LNCaP clone FGC (cell line): ENCODE measurements at regions not wholly inside any gene's neighbourhood (a gene's known extent, or its start where the extent isn't known, plus 50 kb on each side); places are given as distances from the start of the nearest gene placed in this dataset.

Source experiments
- DNase-seq: peaks from one replicate; pipeline ENCODE4 v3.0.0-alpha.2; 2011; ENCODE audit warnings: low read depth
- H3K4me3 ChIP-seq: 2 replicates; pipeline ENCODE4 v1.5.1; 2011; ENCODE audit warnings: mild to moderate bottlenecking, low read depth, low read length, control low read depth
- CTCF ChIP-seq: IDR thresholded peaks from 2 replicates; pipeline ENCODE4 v1.5.1; 2012; ENCODE audit warnings: mild to moderate bottlenecking; ENCODE audit not compliant: control insufficient read depth, insufficient read depth; ENCODE audit errors: extremely low read depth

DNA sequence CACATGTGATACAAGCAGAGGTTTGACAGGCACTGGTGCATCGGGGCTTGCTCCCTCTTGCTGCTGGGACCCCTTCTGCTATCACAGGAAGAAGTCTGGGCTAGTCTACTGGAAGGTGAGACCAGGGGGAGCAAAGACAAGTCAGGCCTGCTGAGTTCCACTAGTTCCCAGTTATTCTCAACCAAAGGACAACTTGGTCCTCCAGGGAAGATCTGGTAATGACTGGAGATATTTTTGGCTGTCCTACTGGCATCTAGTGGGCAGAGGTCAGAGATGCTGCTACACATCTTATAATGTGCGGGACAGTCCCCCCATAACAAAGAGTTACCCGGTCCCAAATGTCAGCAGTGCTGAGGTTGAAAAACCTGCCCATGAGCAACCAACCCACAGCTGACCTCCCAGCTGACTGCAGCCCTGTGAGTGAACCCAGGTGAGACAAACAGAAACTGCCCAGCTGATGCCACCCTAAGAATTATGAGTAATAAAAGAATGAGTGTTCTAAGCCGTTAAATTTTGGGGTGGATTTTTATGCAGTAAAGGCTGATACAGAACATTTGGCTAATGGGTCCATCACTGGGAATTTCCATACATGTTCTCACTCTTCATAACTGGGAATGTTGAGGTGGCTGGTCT, 71.6 kb downstream of the NENF start:
- no peak for DNase-seq
- H3K4me3 ChIP-seq, result no peak overlapping the region
- no peak for TF ChIP-seq CTCF

GRCh38 chr1:212506666-212507065, 73.9 kb downstream of the NENF start:
- no peak for DNase-seq
- no peak for TF ChIP-seq CTCF
- H3K4me3 ChIP-seq, result no peak overlapping the region

DNA sequence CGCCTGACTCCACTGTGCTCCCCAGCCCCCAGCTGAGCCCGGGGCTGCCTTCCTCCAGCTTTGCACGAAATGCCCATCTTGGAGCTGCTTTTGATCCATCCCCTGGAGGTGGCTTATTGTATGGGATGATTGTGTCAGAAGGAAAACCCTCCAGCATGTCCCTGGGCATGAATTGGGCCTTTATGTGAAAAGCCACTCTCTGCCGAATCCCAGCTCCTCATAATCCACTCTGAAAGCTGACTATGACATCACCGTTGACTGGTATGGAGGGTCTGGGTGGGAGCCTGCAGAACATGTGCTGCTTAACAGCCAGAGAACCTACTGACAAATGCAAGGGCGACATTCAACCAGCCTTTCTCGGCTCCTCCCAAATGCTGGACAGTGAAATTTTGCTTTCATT, 74.6 kb downstream of the NENF start:
- DNase-seq, result no peak
- no peak for TF ChIP-seq CTCF
- H3K4me3 ChIP-seq, result no peak overlapping the region

DNA sequence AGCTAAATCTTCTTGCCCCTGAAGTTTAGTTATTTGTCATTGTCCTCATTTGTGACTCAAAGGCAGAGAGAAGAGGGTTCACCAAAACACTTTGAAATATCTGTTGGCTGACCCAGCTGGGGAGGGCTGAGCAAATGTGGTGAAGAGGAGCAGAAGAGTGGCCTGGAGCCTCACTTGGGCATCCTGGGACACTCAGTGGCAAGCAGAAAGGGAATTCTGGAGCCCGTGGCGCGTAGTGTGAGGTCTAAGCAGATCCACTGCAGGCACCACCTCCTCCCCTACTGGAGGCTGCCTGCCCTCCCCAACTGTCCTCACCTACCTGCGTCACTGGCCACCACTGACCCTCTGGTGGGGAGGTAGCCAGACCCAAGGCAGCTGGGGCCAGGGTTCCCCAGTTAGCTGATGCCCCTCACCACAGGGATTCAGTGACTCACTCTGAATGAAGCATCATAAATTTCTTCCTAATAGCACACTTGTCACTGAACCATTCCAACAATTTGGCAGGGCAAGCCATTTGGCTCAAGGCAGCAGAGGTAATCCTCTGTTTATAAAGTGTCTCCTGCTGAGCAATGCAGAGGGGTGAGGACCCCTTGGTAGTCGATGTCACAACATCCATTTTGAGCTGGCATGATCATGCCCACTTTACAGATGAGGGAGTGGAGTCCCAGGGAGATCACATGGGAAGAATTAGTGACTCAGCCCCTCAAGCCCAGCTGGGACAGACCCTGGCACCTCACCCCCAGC, 80.3 kb downstream of the NENF start:
- DNase-seq, result no peak
- TF ChIP-seq CTCF, result no peak
- no peak overlapping the region for H3K4me3 ChIP-seq

- TF ChIP-seq CTCF, result no peak
- H3K4me3 ChIP-seq, result no peak overlapping the region
- DNase-seq, result no peak
These were observed 80.9 kb downstream of the NENF start for GRCh38 chr1:212513586-212513985.

DNA sequence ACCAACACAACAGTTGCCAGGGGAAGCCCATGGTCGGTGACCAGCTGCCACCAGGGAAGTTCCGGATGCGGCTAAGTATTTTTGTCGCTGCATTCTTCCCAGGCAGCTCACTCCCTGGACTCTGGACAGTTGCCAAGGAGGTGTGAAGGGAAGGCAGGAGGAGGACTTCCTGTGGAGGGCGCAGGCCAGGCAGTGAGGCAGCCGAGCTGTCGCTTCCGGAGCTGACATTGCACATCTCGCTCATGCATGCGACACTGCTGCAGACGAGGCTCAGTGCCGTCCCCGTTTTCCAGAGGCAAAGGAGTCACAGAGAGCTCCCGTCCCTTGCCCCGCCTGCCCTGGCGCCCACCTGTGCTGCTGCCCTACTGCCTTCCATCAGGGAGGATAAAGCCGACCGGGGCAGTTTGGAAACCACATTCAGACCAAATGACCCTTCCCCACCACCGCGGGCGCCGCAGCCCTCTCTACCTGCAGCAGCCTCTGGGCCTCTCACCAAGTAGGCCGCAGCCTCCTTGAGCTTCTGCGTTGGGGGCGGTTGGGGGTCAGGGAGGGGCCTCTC, 81.4 kb downstream of the NENF start:
- H3K4me3 ChIP-seq, result no peak overlapping the region
- no peak for DNase-seq
- TF ChIP-seq CTCF, result no peak

- DNase-seq, result no peak
- no peak overlapping the region for H3K4me3 ChIP-seq
- no peak for TF ChIP-seq CTCF
These were observed 82.1 kb downstream of the NENF start for GRCh38 chr1:212514782-212515181.
